Kasumi-1 (cell line): ENCODE measurements at regions not wholly inside any gene's neighbourhood (a gene's known extent, or its start where the extent isn't known, plus 50 kb on each side); places are given as distances from the start of the nearest gene placed in this dataset.
"Not testable (repeated sequence)": the region's sequence is repeated elsewhere in the genome, so short reads cannot be mapped to it uniquely, and the experiment has no call there.

Experiments
- DNase-seq, 2 experiments: peaks; one replicate each; lab custom pipeline; 2025; lab: John Stamatoyannopoulos, UW

DNA sequence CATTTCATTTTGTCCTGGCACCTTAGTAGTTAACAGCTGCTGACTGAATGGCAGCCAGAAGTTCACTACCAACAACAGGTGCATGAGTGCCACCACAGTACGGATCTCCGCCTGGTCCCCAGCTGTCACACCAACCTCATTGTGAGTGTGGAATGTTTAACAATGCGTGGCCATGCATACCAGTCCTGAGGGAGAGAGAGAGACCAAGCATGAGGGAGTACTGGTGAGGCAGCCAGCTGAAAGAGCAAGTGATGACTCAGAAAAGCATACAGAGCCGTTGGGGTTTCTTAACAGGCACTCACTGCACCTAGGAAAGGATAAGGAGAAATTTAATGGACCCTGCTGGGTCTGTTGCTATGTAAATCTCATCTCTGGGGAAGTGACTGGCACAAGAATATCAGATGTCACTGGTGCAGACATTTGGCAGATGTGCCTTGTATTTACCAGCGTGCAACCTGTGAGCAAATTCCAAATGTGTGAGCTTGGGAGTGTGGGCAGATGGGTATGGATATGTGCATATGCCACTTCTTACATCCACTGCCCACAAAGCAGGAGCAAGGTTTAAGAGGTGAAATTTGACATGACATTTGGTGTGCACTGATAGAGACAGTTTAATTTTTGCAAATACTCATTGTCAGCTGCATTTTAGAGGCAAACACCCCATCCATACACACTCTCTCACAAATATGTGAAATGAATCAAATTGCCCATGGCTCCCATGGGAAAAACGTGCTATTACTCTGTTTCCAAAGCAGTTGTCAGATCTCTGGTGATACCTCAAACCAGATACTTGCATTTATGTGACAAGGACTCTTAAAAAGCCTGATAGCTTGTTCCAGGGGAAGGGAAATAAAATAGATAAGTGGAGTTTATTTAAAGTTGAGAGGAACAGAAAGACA is 245.2 kb upstream of the ARPP21 start:
- no peak for DNase-seq

DNA sequence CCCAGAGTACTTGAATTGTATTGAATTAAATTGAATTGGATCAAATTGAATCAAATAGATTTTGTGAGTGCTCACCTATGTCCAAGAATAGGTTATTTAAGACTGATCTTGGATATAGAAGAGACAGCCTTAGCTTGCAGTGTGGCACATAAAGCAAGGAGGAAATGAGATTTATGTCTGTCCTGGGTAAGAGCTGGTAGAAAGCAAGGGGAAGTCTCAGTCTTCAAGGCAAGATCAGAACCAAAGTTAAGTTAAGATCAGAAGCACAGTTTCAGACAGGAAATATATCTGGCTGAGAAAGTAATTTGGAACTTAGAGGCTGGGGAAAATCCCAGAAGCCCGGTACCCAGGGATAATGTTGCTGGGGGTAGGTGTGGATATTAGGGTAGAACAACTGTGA is 244.4 kb upstream of the ARPP21 start:
- no peak for DNase-seq

DNA sequence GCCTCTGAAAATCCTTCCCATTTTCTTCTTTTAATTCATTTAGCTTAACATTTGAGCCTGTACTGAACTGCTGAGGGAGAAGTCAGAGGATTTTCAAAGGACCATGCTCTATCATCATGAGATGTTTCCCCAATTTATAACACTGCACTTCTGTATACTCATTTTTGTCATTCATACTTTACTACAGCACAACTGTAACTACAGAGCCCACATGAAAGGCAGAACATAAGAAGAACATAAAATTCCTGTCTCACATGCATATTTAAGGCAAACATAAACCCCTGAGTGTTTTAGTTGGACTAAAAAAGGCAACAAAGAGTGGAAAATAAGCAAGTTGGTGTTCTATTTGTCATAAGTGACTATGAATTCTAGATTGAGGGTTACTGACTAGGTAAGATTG is 237.7 kb upstream of the ARPP21 start:
- no peak for DNase-seq

GRCh38 chr3:35404571-35404970 is 234.8 kb upstream of the ARPP21 start:
- DNase-seq = no peak

GRCh38 chr3:35408882-35409281 is 230.4 kb upstream of the ARPP21 start:
- no peak for DNase-seq

- no peak for DNase-seq
Observed at GRCh38 chr3:35409991-35410390, 229.3 kb upstream of the ARPP21 start.

DNA sequence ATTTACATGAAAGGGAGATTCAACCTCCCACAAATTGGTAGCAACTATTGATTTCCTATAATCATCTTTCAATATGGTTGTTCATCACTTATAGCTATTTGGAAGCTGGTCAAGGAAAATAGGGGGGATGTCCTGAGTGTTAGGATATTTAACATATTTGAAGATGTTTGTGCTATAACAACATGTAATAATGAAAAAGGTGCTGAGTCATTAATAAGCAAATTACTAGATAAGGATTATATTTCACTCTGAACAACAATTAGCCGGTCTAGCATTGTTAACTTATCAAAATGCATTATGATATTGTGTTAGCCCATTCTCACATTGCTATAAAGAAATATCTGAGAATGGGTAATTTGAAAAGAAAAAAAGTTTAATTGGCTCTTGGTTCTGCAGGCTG is 225.8 kb upstream of the ARPP21 start:
- DNase-seq = no peak

DNA sequence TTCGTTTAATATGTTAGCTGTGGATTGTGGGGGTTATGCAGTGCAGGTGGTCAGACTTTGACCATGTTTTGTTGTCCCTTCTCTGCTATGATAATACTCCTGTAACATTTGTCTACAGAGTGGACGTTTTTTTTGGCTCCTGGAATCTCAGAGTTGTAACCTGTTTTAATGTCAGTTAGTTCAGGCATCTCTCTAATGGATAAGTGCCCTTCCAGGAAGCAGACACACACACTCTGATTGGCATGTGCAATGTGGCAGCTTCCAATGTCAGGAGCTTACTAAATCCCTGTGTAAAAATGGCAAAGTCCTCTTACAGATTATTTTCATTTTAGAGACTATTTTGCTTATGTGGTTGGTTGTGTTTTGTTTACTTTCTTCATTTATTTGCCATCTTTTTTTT is 222.2 kb upstream of the ARPP21 start:
- no peak for DNase-seq

DNA sequence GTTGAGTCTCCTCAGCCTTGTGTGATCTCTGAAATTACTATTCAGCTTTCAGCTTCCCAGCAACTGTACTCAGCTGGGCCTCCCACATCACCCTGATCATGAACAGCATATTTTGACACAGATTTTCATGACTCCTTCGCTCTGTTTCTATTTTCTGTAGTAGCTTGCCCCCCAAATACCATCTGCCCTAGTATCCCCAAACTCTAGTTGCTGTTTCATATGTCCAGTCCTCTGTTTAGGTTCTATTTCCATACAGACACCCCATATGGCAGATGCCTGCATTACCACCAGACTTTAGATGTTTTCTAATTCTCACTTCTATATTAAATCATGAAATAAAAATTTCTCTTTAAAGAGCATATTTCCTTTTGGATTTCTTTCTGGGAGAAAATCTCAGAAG is 217.2 kb upstream of the ARPP21 start:
- no peak for DNase-seq

DNA sequence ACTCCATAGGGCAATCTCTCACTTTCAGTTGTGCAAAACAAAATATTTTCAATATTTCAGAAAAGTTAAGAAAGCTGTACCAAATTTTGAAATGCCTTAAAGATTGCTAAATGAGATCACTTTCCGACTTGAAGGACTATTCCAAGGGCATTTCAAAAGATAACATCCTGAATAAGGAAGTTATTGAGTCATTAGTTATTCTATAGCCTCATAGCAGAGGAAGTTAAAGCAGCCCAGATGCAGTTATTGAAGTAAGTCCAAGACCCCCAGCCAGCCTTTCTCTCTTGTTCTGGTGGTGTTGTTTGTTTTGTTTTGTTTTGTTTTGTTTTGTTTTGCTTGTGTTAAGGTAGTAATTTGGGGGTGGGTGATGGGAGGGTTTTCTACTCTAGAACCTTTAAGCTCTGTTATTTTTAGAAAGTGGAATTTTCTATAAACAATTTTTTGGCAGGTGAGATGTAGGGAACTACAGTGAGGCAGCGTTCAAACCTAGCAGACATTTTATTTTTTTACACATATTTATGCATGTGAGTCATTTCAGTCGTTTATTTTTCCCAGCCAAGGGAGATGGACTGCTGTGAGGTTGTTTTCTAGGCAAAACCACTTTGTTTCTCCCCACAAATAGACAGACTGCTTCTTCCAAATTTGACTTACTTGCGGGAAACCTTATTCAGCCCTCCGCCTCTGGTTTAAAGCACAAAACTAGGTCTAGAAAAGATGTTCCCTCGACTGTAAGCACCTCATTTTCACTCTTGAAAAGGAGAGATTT is 216.3 kb upstream of the ARPP21 start:
- peak; percentile 22 to 44 for DNase-seq

- no peak for DNase-seq
Observed at GRCh38 chr3:35426366-35426958, 212.9 kb upstream of the ARPP21 start.

DNA sequence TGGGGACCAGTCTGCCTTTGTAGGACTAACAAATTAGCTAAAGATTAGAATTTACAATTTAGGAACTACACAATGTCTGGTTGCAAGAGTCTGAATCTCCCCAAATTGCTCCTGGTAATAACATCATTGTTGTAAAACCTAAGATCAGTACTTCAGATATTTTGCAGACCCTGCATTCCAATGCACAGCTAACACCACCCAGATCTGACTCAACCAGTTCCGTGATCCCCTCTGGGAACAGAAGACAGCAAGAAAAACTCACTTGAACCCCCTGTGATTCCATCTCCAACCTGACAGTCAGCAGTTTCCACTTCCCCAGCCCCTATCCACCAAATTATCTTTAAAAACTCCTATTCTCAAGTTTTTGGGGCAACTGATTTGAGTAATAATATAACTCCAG is 201.9 kb upstream of the ARPP21 start:
- DNase-seq = no peak

GRCh38 chr3:35438101-35438500 is 201.2 kb upstream of the ARPP21 start:
- no peak for DNase-seq

GRCh38 chr3:35439663-35440062 is 199.7 kb upstream of the ARPP21 start:
- DNase-seq = no peak

- no peak for DNase-seq
Observed at GRCh38 chr3:35440826-35441225, 198.5 kb upstream of the ARPP21 start.

DNA sequence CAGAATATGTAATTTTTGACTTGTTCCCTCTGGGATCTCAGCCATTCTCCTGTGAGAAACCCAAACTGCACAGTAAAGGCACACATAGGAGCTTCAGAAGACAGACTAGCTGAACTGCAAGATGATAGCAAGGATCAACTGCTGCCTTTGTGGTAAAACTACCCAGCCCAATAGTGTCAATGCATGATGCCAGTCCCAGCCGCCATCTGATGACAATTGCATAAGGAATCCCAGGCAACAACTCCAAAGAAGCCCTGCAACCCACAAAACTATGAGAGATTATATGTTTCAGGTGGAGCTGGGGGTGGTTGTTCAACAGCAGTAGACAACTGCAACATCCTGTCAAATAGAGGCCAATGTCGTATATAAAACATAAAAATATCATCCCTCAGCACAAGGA is 192.4 kb upstream of the ARPP21 start:
- DNase-seq = no peak

DNA sequence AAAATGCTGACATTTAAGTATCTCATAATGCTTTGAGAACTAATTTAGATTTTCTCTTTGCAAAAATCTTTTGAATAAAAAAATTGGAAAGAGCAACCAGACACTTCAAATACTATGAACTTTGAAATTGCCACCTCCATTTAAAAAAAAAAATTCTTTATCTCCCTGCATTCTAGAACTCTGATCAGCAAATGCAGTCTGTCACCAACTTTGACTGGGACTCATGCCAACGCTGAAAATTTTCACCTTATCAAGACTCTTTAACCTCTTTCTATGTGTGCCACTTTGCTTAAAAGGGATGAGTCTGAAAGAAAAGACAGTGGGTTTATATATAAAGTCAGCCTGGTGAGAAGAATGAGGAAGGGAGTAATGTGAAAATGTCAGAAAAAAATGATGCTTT is 191.2 kb upstream of the ARPP21 start:
- no peak for DNase-seq

DNA sequence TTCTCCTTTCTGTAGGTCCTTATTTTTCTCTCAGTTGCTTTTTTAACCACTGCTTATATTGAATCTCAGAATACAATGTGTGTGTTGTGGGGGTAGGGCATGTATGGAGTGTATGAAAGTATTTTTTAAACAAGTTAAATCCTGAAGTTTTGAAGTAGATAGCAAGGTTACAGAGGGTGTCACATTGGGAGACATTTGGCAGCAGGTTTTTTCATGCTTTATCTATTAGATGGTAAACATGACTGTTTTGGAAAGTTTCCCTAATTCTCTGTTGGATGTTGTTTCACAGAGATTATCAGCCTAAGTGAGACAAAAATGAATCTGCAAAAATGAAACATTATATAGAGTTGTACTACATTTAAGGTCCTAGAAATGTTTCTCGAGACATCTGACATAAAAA is 190.6 kb upstream of the ARPP21 start:
- DNase-seq = no peak

DNA sequence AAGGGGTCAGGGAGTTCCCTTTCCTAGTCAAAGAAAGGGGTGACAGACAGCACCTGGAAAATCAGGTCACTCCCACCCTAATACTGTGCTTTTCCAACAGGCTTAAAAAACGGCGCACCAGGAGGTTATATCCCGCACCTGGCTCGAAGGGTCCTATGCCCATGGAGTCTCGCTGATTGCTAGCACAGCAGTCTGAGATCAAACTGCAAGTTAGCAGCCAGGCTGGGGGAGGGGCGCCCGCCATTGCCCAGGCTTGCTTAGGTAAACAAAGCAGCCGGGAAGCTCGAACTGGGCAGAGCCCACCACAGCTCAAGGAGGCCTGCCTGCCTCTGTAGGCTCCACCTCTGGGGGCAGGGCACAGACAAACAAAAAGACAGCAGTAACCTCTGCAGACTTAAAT is 184.5 kb upstream of the ARPP21 start:
- not testable (repeated sequence) for DNase-seq

- no peak for DNase-seq
Observed at GRCh38 chr3:35473956-35474355, 165.4 kb upstream of the ARPP21 start.

- not testable (repeated sequence) for DNase-seq
Observed at GRCh38 chr3:35482566-35482965, 156.8 kb upstream of the ARPP21 start.

GRCh38 chr3:35483131-35483530 is 156.2 kb upstream of the ARPP21 start:
- DNase-seq = no peak

GRCh38 chr3:35484929-35485530 is 154.3 kb upstream of the ARPP21 start:
- DNase-seq = no peak
